Keratinocyte (primary cell): ENCODE measurements at regions not wholly inside any gene's neighbourhood (a gene's known extent, or its start where the extent isn't known, plus 50 kb on each side); places are given as distances from the start of the nearest gene placed in this dataset.

Source experiments
- DNase-seq: peaks from one replicate; pipeline ENCODE4 v3.0.0-alpha.2; 2011; ENCODE audit warnings: low read depth, missing footprints, low spot score
- FAIRE-seq: peaks from 2 replicates; lab custom pipeline; 2011; peaks lifted over from hg19 to GRCh38; lab: Jason Lieb, UNC
- H2AFZ ChIP-seq: 2 replicates; pipeline ENCODE4 v1.6.0; 2012; ENCODE audit warnings: low read length, control low read depth, inconsistent platforms; ENCODE audit not compliant: control insufficient read depth
- H3K27ac ChIP-seq: 2 replicates; pipeline ENCODE4 v1.5.1; 2011; ENCODE audit warnings: low read length; ENCODE audit not compliant: control insufficient read depth, insufficient read depth
- H3K27me3 ChIP-seq: 3 replicates; pipeline ENCODE4 v1.6.0; 2011; ENCODE audit warnings: low read length; ENCODE audit not compliant: control insufficient read depth, insufficient read depth; ENCODE audit errors: extremely low read depth
- H3K36me3 ChIP-seq, 2 experiments: 2 replicates in 1 of 2; 3 replicates in 1 of 2; pipeline ENCODE4 v1.5.1; 2011; ENCODE audit warnings: low read length in 2 of 2, mild to moderate bottlenecking in 1 of 2; ENCODE audit not compliant: control insufficient read depth in 2 of 2, insufficient read depth in 2 of 2; ENCODE audit errors: extremely low read depth in 1 of 2
- H3K4me1 ChIP-seq: 3 replicates; pipeline ENCODE4 v1.5.1; 2011; ENCODE audit warnings: low read length; ENCODE audit not compliant: control insufficient read depth, insufficient read depth; ENCODE audit errors: extremely low read depth
- H3K4me2 ChIP-seq: 3 replicates; pipeline ENCODE4 v1.6.0; 2011; ENCODE audit warnings: low read depth, low read length; ENCODE audit not compliant: control insufficient read depth, insufficient read depth; ENCODE audit errors: extremely low read depth
- H3K4me3 ChIP-seq, 3 experiments: fragments of 200-600 bp in 1 of 3; sonication (generic) in 1 of 3; 2 replicates in 2 of 3; 3 replicates in 1 of 3; pipeline ENCODE4 v1.5.1; 2011 to 2016; ENCODE audit warnings: low read length in 3 of 3, mild to moderate bottlenecking in 3 of 3, control low read depth in 2 of 3, inconsistent platforms in 1 of 3, low read depth in 1 of 3, mixed read lengths in 1 of 3, mixed run types in 1 of 3, moderate library complexity in 1 of 3; ENCODE audit not compliant: control insufficient read depth in 2 of 3, insufficient read depth in 2 of 3; ENCODE audit errors: extremely low read depth in 1 of 3
- H3K79me2 ChIP-seq: 2 replicates; pipeline ENCODE4 v1.6.0; 2012; ENCODE audit warnings: low read length; ENCODE audit not compliant: control insufficient read depth, insufficient read depth
- H3K9ac ChIP-seq: 3 replicates; pipeline ENCODE4 v1.6.0; 2011; ENCODE audit warnings: low read length; ENCODE audit not compliant: control insufficient read depth, insufficient read depth; ENCODE audit errors: extremely low read depth
- H3K9me1 ChIP-seq: 3 replicates; pipeline ENCODE4 v1.6.0; 2011; ENCODE audit warnings: low read length; ENCODE audit not compliant: control insufficient read depth, insufficient read depth; ENCODE audit errors: extremely low read depth
- H3K9me3 ChIP-seq: 2 replicates; pipeline ENCODE4 v1.5.1; 2012; ENCODE audit warnings: low read depth, low read length; ENCODE audit not compliant: control insufficient read depth
- H4K20me1 ChIP-seq: 3 replicates; pipeline ENCODE4 v1.6.0; 2011; ENCODE audit warnings: low read length; ENCODE audit not compliant: control insufficient read depth, insufficient read depth; ENCODE audit errors: extremely low read depth
- EZH2 ChIP-seq: IDR thresholded peaks from one replicate; pipeline ENCODE4 v1.6.1; 2012; ENCODE audit warnings: inconsistent platforms, mild to moderate bottlenecking, low read length, moderate library complexity
- dilution Hi-C: fragments of 300-500 bp; cut with MboI; formaldehyde crosslinking; loops from one replicate; pipeline ENCODE4 v1.7.0; 2020; ENCODE audit warnings: low sequenced_read_pairs; ENCODE audit not compliant: extremely low pct_ligation_motif_present
- TF ChIP-seq, protein P1 (sequence below), 3 experiments: IDR thresholded peaks in 1 of 3; conservative IDR thresholded peaks in 1 of 3; optimal IDR thresholded peaks in 1 of 3; 2 replicates in 2 of 3; 3 replicates in 1 of 3; pipeline versions ENCODE3 to v1.5.1; 2011; ENCODE audit warnings: low read length in 3 of 3, mild to moderate bottlenecking in 3 of 3, moderate library complexity in 2 of 3, control low read depth in 1 of 3, inconsistent platforms in 1 of 3; ENCODE audit not compliant: insufficient read depth in 2 of 3; ENCODE audit errors: extremely low read depth in 1 of 3

- H3K9me3 ChIP-seq = no peaks in the 10 kb centered on the region
- H3K9me1 ChIP-seq = no peaks in the 10 kb centered on the region
- FAIRE-seq = no peak
- dilution Hi-C loops = no loop called here
- no peak overlapping the region for H2AFZ ChIP-seq
- no peaks in the 10 kb centered on the region for H3K36me3 ChIP-seq
- no peaks in the 10 kb centered on the region for H3K27me3 ChIP-seq
- no peak overlapping the region for H3K27ac ChIP-seq
- H3K9ac ChIP-seq = no peak overlapping the region
- no peaks in the 10 kb centered on the region for H3K79me2 ChIP-seq
- no peak overlapping the region for H3K4me3 ChIP-seq
- peaks cover 8% of the 10 kb centered on the region for H3K4me1 ChIP-seq
- no peak overlapping the region for H3K4me2 ChIP-seq
- TF ChIP-seq, protein P1, sequence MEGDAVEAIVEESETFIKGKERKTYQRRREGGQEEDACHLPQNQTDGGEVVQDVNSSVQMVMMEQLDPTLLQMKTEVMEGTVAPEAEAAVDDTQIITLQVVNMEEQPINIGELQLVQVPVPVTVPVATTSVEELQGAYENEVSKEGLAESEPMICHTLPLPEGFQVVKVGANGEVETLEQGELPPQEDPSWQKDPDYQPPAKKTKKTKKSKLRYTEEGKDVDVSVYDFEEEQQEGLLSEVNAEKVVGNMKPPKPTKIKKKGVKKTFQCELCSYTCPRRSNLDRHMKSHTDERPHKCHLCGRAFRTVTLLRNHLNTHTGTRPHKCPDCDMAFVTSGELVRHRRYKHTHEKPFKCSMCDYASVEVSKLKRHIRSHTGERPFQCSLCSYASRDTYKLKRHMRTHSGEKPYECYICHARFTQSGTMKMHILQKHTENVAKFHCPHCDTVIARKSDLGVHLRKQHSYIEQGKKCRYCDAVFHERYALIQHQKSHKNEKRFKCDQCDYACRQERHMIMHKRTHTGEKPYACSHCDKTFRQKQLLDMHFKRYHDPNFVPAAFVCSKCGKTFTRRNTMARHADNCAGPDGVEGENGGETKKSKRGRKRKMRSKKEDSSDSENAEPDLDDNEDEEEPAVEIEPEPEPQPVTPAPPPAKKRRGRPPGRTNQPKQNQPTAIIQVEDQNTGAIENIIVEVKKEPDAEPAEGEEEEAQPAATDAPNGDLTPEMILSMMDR (optimal IDR thresholded peaks at IDR 0.05 in 1 of 3, IDR thresholded peaks at IDR 0.05 in 1 of 3, conservative IDR thresholded peaks at IDR 0.05 in 1 of 3; ENCODE audit: extremely low read depth in 1 of 3, insufficient read depth in 2 of 3, low read length in 3 of 3) = no peak
- no peak for TF ChIP-seq EZH2
- no peaks in the 10 kb centered on the region for H4K20me1 ChIP-seq
- no peak for DNase-seq
Observed at GRCh38 chr3:36656873-36657272, 107.5 kb downstream of the DCLK3 start.

GRCh38 chr3:36653095-36653494, 111.3 kb downstream of the DCLK3 start:
- peak; percentile 93 for FAIRE-seq
- H2AFZ ChIP-seq = peak overlapping the region; percentile 69
- H3K36me3 ChIP-seq = no peaks in the 10 kb centered on the region
- H3K27ac ChIP-seq = no peak overlapping the region
- DNase-seq = peak; percentile 19
- no peak overlapping the region for H3K4me3 ChIP-seq
- H4K20me1 ChIP-seq = no peaks in the 10 kb centered on the region
- H3K27me3 ChIP-seq = no peaks in the 10 kb centered on the region
- H3K4me1 ChIP-seq = peaks cover 14% of the 10 kb centered on the region
- no peaks in the 10 kb centered on the region for H3K79me2 ChIP-seq
- TF ChIP-seq, protein P1 (optimal IDR thresholded peaks at IDR 0.05 in 1 of 3, IDR thresholded peaks at IDR 0.05 in 1 of 3, conservative IDR thresholded peaks at IDR 0.05 in 1 of 3; ENCODE audit: extremely low read depth in 1 of 3, insufficient read depth in 2 of 3, low read length in 3 of 3) = no peak
- TF ChIP-seq EZH2 = no peak
- H3K9ac ChIP-seq = no peak overlapping the region
- H3K4me2 ChIP-seq = no peak overlapping the region
- H3K9me1 ChIP-seq = no peaks in the 10 kb centered on the region
- no peaks in the 10 kb centered on the region for H3K9me3 ChIP-seq
- dilution Hi-C loops = no loop called here
